WTC11 (cell line): ENCODE measurements at regions not wholly inside any gene's neighbourhood (a gene's known extent, or its start where the extent isn't known, plus 50 kb on each side); places are given as distances from the start of the nearest gene placed in this dataset.

Source experiments
- ATAC-seq: fragments of 200-7000 bp; cut with Tn5 transposase; 2 replicates; pipeline ENCODE4 v1.10.0; 2021; ENCODE audit warnings: mild to moderate bottlenecking, moderate library complexity
- CTCF ChIA-PET: fragments of 300-600 bp; sonication (Branson Sonifier 250); formaldehyde crosslinking; loops from one replicate; lab custom pipeline; 2021; ENCODE audit warnings: antibody characterized with exemption; lab: Charles Lee
- POLR2A ChIA-PET: fragments of 350-600 bp; sonication (Branson Sonifier 250); formaldehyde crosslinking; loops from one replicate; lab custom pipeline; 2021; ENCODE audit warnings: antibody characterized with exemption; lab: Charles Lee
- DNase-seq: peaks from one replicate; pipeline ENCODE4 v3.0.0; 2021; ENCODE audit warnings: low spot score
- H3K27ac Mint-ChIP-seq: 2 replicates; pipeline ENCODE4 v1.8.0; 2021; ENCODE audit warnings: mixed read lengths
- H3K27me3 Mint-ChIP-seq: 2 replicates; pipeline ENCODE4 v1.8.0; 2021; ENCODE audit warnings: low read depth, mild to moderate bottlenecking, moderate library complexity, mixed read lengths
- H3K36me3 Mint-ChIP-seq: 2 replicates; pipeline ENCODE4 v1.8.0; 2021; ENCODE audit warnings: mixed read lengths
- H3K4me1 Mint-ChIP-seq: 2 replicates; pipeline ENCODE4 v1.8.0; 2022; ENCODE audit warnings: mixed read lengths
- H3K4me3 Mint-ChIP-seq: 2 replicates; pipeline ENCODE4 v1.8.0; 2021; ENCODE audit warnings: mild to moderate bottlenecking, moderate library complexity, mixed read lengths
- H3K9me3 Mint-ChIP-seq: 2 replicates; pipeline ENCODE4 v1.8.0; 2021; ENCODE audit warnings: mixed read lengths
- ATF2 ChIP-seq: sonication (generic); formaldehyde crosslinking; IDR thresholded peaks from 2 replicates; pipeline ENCODE4 v1.8.1; 2022; ENCODE audit warnings: low read depth, missing genetic modification reagents, borderline replicate concordance
- EMX1 ChIP-seq: fragments of 250-450 bp; sonication (Bioruptor Pico); IDR thresholded peaks from 2 replicates; pipeline ENCODE4 v1.8.0; 2021; ENCODE audit warnings: mild to moderate bottlenecking
- ESRRA ChIP-seq: sonication (generic); formaldehyde crosslinking; IDR thresholded peaks from 2 replicates; pipeline ENCODE4 v1.8.1; 2022; ENCODE audit warnings: mild to moderate bottlenecking, missing genetic modification reagents, borderline replicate concordance
- FOXK1 ChIP-seq: sonication (generic); formaldehyde crosslinking; IDR thresholded peaks from 2 replicates; pipeline ENCODE4 v1.8.0; 2022; ENCODE audit warnings: mild to moderate bottlenecking, moderate library complexity, missing genetic modification reagents
- FOXP1 ChIP-seq: sonication (generic); formaldehyde crosslinking; IDR thresholded peaks from 2 replicates; pipeline ENCODE4 v1.8.0; 2022; ENCODE audit warnings: missing genetic modification reagents, mild to moderate bottlenecking, moderate library complexity, borderline replicate concordance
- NFYB ChIP-seq: sonication (generic); formaldehyde crosslinking; conservative IDR thresholded peaks from 2 replicates; pipeline ENCODE4 v1.8.0; 2022; ENCODE audit warnings: low read depth, missing genetic modification reagents
- TEAD4 ChIP-seq: sonication (generic); formaldehyde crosslinking; IDR thresholded peaks from 2 replicates; pipeline ENCODE4 v1.8.0; 2022; ENCODE audit warnings: mild to moderate bottlenecking, missing genetic modification reagents
- ZNF396 ChIP-seq: fragments of 250-450 bp; sonication (Bioruptor Pico); IDR thresholded peaks from 2 replicates; pipeline ENCODE4 v1.8.0; 2021; ENCODE audit warnings: mild to moderate bottlenecking, moderate library complexity, borderline replicate concordance
- ZNF512 ChIP-seq: sonication (generic); formaldehyde crosslinking; IDR thresholded peaks from 2 replicates; pipeline ENCODE4 v1.8.1; 2022; ENCODE audit warnings: missing genetic modification reagents, borderline replicate concordance
- ZNF532 ChIP-seq: fragments of 250-450 bp; sonication (Bioruptor Pico); IDR thresholded peaks from 2 replicates; pipeline ENCODE4 v1.9.0; 2021; ENCODE audit warnings: mild to moderate bottlenecking, borderline replicate concordance
- ZSCAN18 ChIP-seq: fragments of 250-450 bp; sonication (Bioruptor Pico); IDR thresholded peaks from 2 replicates; pipeline ENCODE4 v2.1.2; 2022; ENCODE audit warnings: mild to moderate bottlenecking, moderate library complexity
- TF ChIP-seq, protein P1 (sequence below): sonication (generic); formaldehyde crosslinking; IDR thresholded peaks from 2 replicates; pipeline ENCODE4 v1.8.0; 2022; ENCODE audit warnings: mild to moderate bottlenecking, missing genetic modification reagents
- TF ChIP-seq, protein P2 (sequence below): fragments of 250-450 bp; sonication (Bioruptor Pico); IDR thresholded peaks from 2 replicates; pipeline ENCODE4 v1.9.0; 2021; ENCODE audit warnings: mild to moderate bottlenecking
- TF ChIP-seq, protein P3 (sequence below): sonication (generic); formaldehyde crosslinking; IDR thresholded peaks from 2 replicates; pipeline ENCODE4 v1.8.0; 2022; ENCODE audit warnings: missing genetic modification reagents

DNA sequence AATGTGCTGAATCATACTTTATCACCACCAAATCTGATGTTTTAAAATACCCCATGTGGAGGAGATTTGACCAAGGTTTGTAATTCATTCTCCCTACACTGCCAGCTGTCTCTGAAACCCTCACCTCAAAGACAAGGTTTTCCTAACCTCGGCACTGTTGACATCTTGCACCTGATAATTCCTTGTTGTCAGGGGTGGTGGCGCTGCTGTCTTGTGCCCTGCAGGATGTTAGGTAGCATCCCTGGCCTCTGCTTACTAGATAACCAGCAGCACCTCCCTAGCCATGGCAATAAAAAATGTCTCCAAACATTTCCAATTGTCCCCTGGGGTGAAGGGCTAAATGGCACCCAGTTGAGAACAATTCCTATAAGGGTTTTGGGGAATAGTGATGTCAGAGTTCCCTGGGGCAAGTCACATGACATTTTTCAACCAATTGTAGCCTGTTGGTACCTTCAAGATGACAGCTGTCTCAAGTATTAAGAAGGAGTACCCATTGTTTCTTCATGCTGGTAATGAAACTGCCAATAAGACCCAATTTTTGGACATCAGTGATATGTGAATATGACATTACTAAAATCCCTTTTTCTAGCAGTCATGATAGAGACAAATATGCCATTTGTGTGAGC, 160.6 kb upstream of the PLCXD3 start:
- CTCF ChIA-PET, result no interaction called here
- POLR2A ChIA-PET, result no interaction called here
- peak; percentile 55 for TF ChIP-seq NFYB
- no peak for TF ChIP-seq ZNF512 (CRISPR knock-in tag)
- Mint-ChIP-seq H3K4me1 (no peaks in the 10 kb centered on the region), H3K9me3 (peaks cover 7% of the 10 kb centered on the region), H3K27ac (no peak overlapping the region), H3K36me3 (no peaks in the 10 kb centered on the region), H3K27me3 (no peaks in the 10 kb centered on the region; the same call in 1 of the 2 replicates), H3K4me3 (no peak overlapping the region)
- ATAC-seq (peak; percentile 68; the same call in 1 of the 2 replicates), DNase-seq (no peak)

DNA sequence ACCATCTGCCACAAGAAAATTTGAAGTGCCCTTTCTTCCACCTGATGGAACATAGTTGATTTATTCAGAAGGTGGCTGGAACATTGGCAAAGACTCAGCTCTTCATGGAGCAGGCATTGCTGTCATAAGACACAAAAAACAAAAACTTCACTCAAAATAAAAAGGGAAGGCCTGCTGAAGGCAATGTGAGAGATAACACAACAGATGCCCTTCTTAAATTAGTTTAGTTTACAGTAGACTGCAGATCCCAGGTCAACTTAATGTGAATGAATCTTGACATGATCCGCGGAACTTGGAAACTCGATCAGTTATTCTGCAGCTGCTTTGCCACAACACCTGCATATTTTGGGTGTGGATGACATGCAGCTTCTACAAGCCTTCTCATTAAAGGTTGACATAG, 159.8 kb upstream of the PLCXD3 start:
- Mint-ChIP-seq H3K4me1 (no peaks in the 10 kb centered on the region), H3K27me3 (no peaks in the 10 kb centered on the region; the same call in 1 of the 2 replicates), H3K27ac (no peak overlapping the region), H3K36me3 (no peaks in the 10 kb centered on the region), H3K9me3 (peaks cover 7% of the 10 kb centered on the region), H3K4me3 (no peak overlapping the region)
- ATAC-seq (no peak), DNase-seq (no peak)
- CTCF ChIA-PET, result interaction anchor here (0.6 kb wide), 1 partner anchor 766 kb away, joined by 3 read pairs; no protein-coding TSS in a partner anchor
- no peak for TF ChIP-seq ZNF532
- TF ChIP-seq, protein P1, sequence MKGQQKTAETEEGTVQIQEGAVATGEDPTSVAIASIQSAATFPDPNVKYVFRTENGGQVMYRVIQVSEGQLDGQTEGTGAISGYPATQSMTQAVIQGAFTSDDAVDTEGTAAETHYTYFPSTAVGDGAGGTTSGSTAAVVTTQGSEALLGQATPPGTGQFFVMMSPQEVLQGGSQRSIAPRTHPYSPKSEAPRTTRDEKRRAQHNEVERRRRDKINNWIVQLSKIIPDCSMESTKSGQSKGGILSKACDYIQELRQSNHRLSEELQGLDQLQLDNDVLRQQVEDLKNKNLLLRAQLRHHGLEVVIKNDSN (CRISPR knock-in tag), result no peak
- TF ChIP-seq ZSCAN18 (CRISPR knock-in tag), result no peak
- TF ChIP-seq ZNF396 (CRISPR knock-in tag), result no peak
- no peak for TF ChIP-seq TEAD4 (CRISPR knock-in tag)
- POLR2A ChIA-PET, result no interaction called here

DNA sequence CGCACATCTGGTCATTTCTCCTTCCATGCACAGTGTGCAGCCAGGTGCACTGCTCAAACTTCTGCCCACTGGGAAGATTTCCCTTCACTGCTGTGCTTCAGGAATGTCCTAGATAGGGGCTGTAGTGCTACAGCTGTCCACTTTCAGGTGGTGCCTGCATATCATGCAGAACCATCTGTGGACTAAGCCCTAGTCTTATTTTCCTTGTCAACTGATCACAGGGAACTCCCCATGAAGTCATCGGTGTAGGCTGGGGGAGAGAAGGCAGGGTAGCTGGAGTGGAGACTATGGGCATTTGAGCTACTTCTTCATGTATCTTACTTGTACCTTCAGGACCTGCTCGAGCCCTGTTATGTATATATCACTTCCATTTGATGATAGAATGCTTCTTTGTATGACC, 150.9 kb upstream of the PLCXD3 start:
- Mint-ChIP-seq H3K27me3 (no peaks in the 10 kb centered on the region), H3K36me3 (no peaks in the 10 kb centered on the region), H3K9me3 (peaks cover 20% of the 10 kb centered on the region), H3K27ac (no peak overlapping the region), H3K4me3 (no peak overlapping the region), H3K4me1 (no peaks in the 10 kb centered on the region)
- ATAC-seq (no peak), DNase-seq (no peak)
- ChIA-PET POLR2A (no interaction called here), CTCF (no interaction called here)
- TF ChIP-seq, protein P2, sequence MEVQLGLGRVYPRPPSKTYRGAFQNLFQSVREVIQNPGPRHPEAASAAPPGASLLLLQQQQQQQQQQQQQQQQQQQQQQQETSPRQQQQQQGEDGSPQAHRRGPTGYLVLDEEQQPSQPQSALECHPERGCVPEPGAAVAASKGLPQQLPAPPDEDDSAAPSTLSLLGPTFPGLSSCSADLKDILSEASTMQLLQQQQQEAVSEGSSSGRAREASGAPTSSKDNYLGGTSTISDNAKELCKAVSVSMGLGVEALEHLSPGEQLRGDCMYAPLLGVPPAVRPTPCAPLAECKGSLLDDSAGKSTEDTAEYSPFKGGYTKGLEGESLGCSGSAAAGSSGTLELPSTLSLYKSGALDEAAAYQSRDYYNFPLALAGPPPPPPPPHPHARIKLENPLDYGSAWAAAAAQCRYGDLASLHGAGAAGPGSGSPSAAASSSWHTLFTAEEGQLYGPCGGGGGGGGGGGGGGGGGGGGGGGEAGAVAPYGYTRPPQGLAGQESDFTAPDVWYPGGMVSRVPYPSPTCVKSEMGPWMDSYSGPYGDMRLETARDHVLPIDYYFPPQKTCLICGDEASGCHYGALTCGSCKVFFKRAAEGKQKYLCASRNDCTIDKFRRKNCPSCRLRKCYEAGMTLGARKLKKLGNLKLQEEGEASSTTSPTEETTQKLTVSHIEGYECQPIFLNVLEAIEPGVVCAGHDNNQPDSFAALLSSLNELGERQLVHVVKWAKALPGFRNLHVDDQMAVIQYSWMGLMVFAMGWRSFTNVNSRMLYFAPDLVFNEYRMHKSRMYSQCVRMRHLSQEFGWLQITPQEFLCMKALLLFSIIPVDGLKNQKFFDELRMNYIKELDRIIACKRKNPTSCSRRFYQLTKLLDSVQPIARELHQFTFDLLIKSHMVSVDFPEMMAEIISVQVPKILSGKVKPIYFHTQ (CRISPR knock-in tag), result no peak
- TF ChIP-seq FOXP1 (no peak), ATF2 (no peak), NFYB (no peak), EMX1 (CRISPR knock-in tag) (no peak), ESRRA (CRISPR knock-in tag) (no peak), FOXK1 (no peak)
- TF ChIP-seq, protein P3, sequence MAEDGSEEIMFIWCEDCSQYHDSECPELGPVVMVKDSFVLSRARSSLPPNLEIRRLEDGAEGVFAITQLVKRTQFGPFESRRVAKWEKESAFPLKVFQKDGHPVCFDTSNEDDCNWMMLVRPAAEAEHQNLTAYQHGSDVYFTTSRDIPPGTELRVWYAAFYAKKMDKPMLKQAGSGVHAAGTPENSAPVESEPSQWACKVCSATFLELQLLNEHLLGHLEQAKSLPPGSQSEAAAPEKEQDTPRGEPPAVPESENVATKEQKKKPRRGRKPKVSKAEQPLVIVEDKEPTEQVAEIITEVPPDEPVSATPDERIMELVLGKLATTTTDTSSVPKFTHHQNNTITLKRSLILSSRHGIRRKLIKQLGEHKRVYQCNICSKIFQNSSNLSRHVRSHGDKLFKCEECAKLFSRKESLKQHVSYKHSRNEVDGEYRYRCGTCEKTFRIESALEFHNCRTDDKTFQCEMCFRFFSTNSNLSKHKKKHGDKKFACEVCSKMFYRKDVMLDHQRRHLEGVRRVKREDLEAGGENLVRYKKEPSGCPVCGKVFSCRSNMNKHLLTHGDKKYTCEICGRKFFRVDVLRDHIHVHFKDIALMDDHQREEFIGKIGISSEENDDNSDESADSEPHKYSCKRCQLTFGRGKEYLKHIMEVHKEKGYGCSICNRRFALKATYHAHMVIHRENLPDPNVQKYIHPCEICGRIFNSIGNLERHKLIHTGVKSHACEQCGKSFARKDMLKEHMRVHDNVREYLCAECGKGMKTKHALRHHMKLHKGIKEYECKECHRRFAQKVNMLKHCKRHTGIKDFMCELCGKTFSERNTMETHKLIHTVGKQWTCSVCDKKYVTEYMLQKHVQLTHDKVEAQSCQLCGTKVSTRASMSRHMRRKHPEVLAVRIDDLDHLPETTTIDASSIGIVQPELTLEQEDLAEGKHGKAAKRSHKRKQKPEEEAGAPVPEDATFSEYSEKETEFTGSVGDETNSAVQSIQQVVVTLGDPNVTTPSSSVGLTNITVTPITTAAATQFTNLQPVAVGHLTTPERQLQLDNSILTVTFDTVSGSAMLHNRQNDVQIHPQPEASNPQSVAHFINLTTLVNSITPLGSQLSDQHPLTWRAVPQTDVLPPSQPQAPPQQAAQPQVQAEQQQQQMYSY (CRISPR knock-in tag), result no peak
